Hepatocyte (in vitro differentiated cells): ENCODE measurements at regions not wholly inside any gene's neighbourhood (a gene's known extent, or its start where the extent isn't known, plus 50 kb on each side); places are given as distances from the start of the nearest gene placed in this dataset.

Experiments
- DNase-seq: peaks from one replicate; pipeline ENCODE4 v3.0.0-alpha.2; 2016; ENCODE audit warnings: low spot score
- H2AFZ ChIP-seq: fragments of 200-600 bp; sonication (generic); 2 replicates; pipeline ENCODE4 v1.6.0; 2016; ENCODE audit warnings: antibody characterized with exemption, mild to moderate bottlenecking
- H3K27ac ChIP-seq: fragments of 200-600 bp; sonication (generic); 2 replicates; pipeline ENCODE4 v1.5.1; 2016; ENCODE audit warnings: mild to moderate bottlenecking
- H3K27me3 ChIP-seq: fragments of 200-600 bp; sonication (generic); 2 replicates; pipeline ENCODE4 v1.6.1; 2016
- H3K36me3 ChIP-seq: fragments of 200-600 bp; sonication (generic); replicated peaks from 2 replicates; pipeline ENCODE4 v1.5.1; 2016; ENCODE audit warnings: low read depth; ENCODE audit not compliant: insufficient read depth
- H3K4me1 ChIP-seq: fragments of 200-600 bp; sonication (generic); 2 replicates; pipeline ENCODE4 v1.5.1; 2016; ENCODE audit warnings: mild to moderate bottlenecking, moderate library complexity; ENCODE audit not compliant: insufficient read depth
- H3K4me2 ChIP-seq: fragments of 200-600 bp; sonication (generic); 2 replicates; pipeline ENCODE4 v1.6.0; 2016
- H3K4me3 ChIP-seq: fragments of 200-600 bp; sonication (generic); 2 replicates; pipeline ENCODE4 v1.5.1; 2016; ENCODE audit warnings: mild to moderate bottlenecking
- H3K79me2 ChIP-seq: fragments of 200-600 bp; sonication (generic); 2 replicates; pipeline ENCODE4 v1.6.0; 2017; ENCODE audit warnings: mild to moderate bottlenecking
- H3K9me2 ChIP-seq: fragments of 200-600 bp; sonication (generic); replicated peaks from 2 replicates; pipeline ENCODE4 v1.6.0; 2017; ENCODE audit warnings: mild to moderate bottlenecking; ENCODE audit not compliant: insufficient read depth
- H3K9me3 ChIP-seq: fragments of 200-600 bp; sonication (generic); 2 replicates; pipeline ENCODE4 v1.5.1; 2016; ENCODE audit warnings: low read depth, mild to moderate bottlenecking
- H4K20me1 ChIP-seq: fragments of 200-600 bp; sonication (generic); 2 replicates; pipeline ENCODE4 v1.6.0; 2016; ENCODE audit warnings: mild to moderate bottlenecking; ENCODE audit not compliant: insufficient read depth, poor library complexity, severe bottlenecking
- CTCF ChIP-seq: fragments of 200-600 bp; sonication (generic); IDR thresholded peaks from 2 replicates; pipeline ENCODE4 v1.5.1; 2016; ENCODE audit warnings: antibody characterized with exemption, mild to moderate bottlenecking; ENCODE audit not compliant: poor library complexity
- EZH2 ChIP-seq: fragments of 200-600 bp; sonication (generic); IDR thresholded peaks from 2 replicates; pipeline ENCODE4 v1.6.1; 2016; ENCODE audit warnings: antibody characterized with exemption, mild to moderate bottlenecking, borderline replicate concordance
- EZH2phosphoT487 ChIP-seq: fragments of 200-600 bp; sonication (generic); IDR thresholded peaks from one replicate; pipeline ENCODE4 v1.6.1; 2018; ENCODE audit warnings: antibody characterized with exemption, mild to moderate bottlenecking, low read depth, moderate library complexity; ENCODE audit not compliant: unreplicated experiment, severe bottlenecking
- WGBS: methylation state at CpG from one replicate; pipeline ENCODE4 v1.1.6; 2016; ENCODE audit warnings: low lambda C conversion rate; ENCODE audit errors: missing lambda C conversion rate; 5-methylcytosine and 5-hydroxymethylcytosine counted together

- Histone ChIP-seq H3K9me3 (no peaks in the 10 kb centered on the region), H3K4me3 (no peak overlapping the region), H3K27me3 (no peaks in the 10 kb centered on the region), H2AFZ (no peak overlapping the region), H3K4me1 (no peaks in the 10 kb centered on the region), H3K4me2 (no peak overlapping the region), H3K79me2 (no peaks in the 10 kb centered on the region), H4K20me1 (no peaks in the 10 kb centered on the region), H3K36me3 (no peaks in the 10 kb centered on the region), H3K27ac (no peak overlapping the region), H3K9me2 (no peaks in the 10 kb centered on the region)
- WGBS = 90% methylated on average over 3 of the region's 3 CpGs
- DNase-seq = no peak
- TF ChIP-seq CTCF (no peak), EZH2 (no peak), EZH2phosphoT487 (no peak)
Measured at GRCh38 chr5:63812693-63813092, 149.6 kb downstream of the HTR1A start.

GRCh38 chr5:63811961-63812360, 150.3 kb downstream of the HTR1A start:
- Histone ChIP-seq H4K20me1 (no peaks in the 10 kb centered on the region), H3K4me3 (no peak overlapping the region), H3K27me3 (no peaks in the 10 kb centered on the region), H2AFZ (no peak overlapping the region), H3K27ac (no peak overlapping the region), H3K36me3 (no peaks in the 10 kb centered on the region), H3K9me2 (no peaks in the 10 kb centered on the region), H3K4me2 (no peak overlapping the region), H3K4me1 (no peaks in the 10 kb centered on the region), H3K79me2 (no peaks in the 10 kb centered on the region), H3K9me3 (no peaks in the 10 kb centered on the region)
- 92% methylated on average over 2 of the region's 2 CpGs for WGBS
- DNase-seq = no peak
- TF ChIP-seq EZH2phosphoT487 (no peak), EZH2 (no peak)

GRCh38 chr5:63811286-63811685, 151.0 kb downstream of the HTR1A start:
- DNase-seq = no peak
- Histone ChIP-seq H3K36me3 (no peaks in the 10 kb centered on the region), H3K9me3 (no peaks in the 10 kb centered on the region), H3K27me3 (no peaks in the 10 kb centered on the region), H3K9me2 (no peaks in the 10 kb centered on the region), H3K79me2 (no peaks in the 10 kb centered on the region), H3K4me3 (no peak overlapping the region), H4K20me1 (no peaks in the 10 kb centered on the region), H3K4me2 (no peak overlapping the region), H3K4me1 (no peaks in the 10 kb centered on the region), H2AFZ (no peak overlapping the region), H3K27ac (no peak overlapping the region)
- TF ChIP-seq CTCF = no peak
- no peak for TF ChIP-seq EZH2phosphoT487
- no peak for TF ChIP-seq EZH2
- WGBS = 97% methylated on average over 2 of the region's 2 CpGs

DNA sequence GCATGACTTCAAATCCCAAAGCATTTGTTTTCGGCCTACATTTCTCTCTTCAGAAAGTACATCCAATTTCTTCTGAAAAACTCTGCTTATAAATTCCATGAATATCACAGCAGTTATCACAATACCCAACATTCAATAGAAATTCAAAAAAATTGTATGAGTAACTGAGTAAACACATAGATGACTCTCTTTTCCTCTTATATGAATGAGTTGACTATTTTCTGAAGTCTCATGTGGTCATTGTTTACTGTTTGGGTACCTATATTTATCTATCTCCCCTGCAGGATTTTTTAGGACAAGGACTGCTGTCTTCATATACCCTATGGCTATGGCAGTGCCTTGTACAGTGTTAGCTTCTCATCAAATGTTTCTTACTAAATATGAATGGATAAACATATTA, 157.1 kb downstream of the HTR1A start:
- WGBS = 67% methylated on average over 1 of the region's 1 CpG
- Histone ChIP-seq H3K9me2 (no peaks in the 10 kb centered on the region), H3K9me3 (no peaks in the 10 kb centered on the region), H3K27ac (no peak overlapping the region), H3K27me3 (no peaks in the 10 kb centered on the region), H3K4me2 (no peak overlapping the region), H3K79me2 (no peaks in the 10 kb centered on the region), H3K4me1 (no peaks in the 10 kb centered on the region), H4K20me1 (no peaks in the 10 kb centered on the region), H2AFZ (no peak overlapping the region), H3K4me3 (no peak overlapping the region), H3K36me3 (no peaks in the 10 kb centered on the region)
- no peak for TF ChIP-seq EZH2
- DNase-seq = no peak
